Kidney tubule cell (primary cell): ENCODE measurements at regions not wholly inside any gene's neighbourhood (a gene's known extent, or its start where the extent isn't known, plus 50 kb on each side); places are given as distances from the start of the nearest gene placed in this dataset.

Source experiments
- DNase-seq: peaks from one replicate; pipeline ENCODE4 v3.0.0-alpha.2; 2018; ENCODE audit warnings: low spot score

GRCh38 chr20:60857708-60858107 is 394.4 kb upstream of the CDH4 start:
- peak; percentile 67 for DNase-seq

- no peak for DNase-seq
Measured at GRCh38 chr20:60862601-60863000, 389.5 kb upstream of the CDH4 start.

- DNase-seq, result no peak
Measured at GRCh38 chr20:60863548-60863947, 388.5 kb upstream of the CDH4 start.

GRCh38 chr20:60867589-60867988 is 384.5 kb upstream of the CDH4 start:
- DNase-seq, result no peak

- no peak for DNase-seq
Measured at GRCh38 chr20:60868316-60868891, 383.7 kb upstream of the CDH4 start.

GRCh38 chr20:60869087-60869486 is 383.0 kb upstream of the CDH4 start:
- DNase-seq, result no peak

- DNase-seq, result no peak
Measured at GRCh38 chr20:60869625-60870024, 382.4 kb upstream of the CDH4 start.

GRCh38 chr20:60870040-60870439 is 382.0 kb upstream of the CDH4 start:
- DNase-seq, result no peak

- DNase-seq, result no peak
Measured at GRCh38 chr20:60872224-60872623, 379.8 kb upstream of the CDH4 start.

- no peak for DNase-seq
Measured at GRCh38 chr20:60877071-60877857, 374.8 kb upstream of the CDH4 start.

- DNase-seq, result peak; percentile 36
Measured at GRCh38 chr20:60882836-60883235, 369.2 kb upstream of the CDH4 start.

- DNase-seq, result no peak
Measured at GRCh38 chr20:60883496-60883895, 368.6 kb upstream of the CDH4 start.

GRCh38 chr20:60884277-60884676 is 367.8 kb upstream of the CDH4 start:
- DNase-seq, result no peak

- no peak for DNase-seq
Measured at GRCh38 chr20:60888771-60889170, 363.3 kb upstream of the CDH4 start.

GRCh38 chr20:60892095-60892813 is 359.8 kb upstream of the CDH4 start:
- no peak for DNase-seq

GRCh38 chr20:60894091-60894490 is 358.0 kb upstream of the CDH4 start:
- DNase-seq, result no peak

GRCh38 chr20:60895363-60896079 is 356.5 kb upstream of the CDH4 start:
- no peak for DNase-seq

GRCh38 chr20:60897976-60898375 is 354.1 kb upstream of the CDH4 start:
- no peak for DNase-seq

- no peak for DNase-seq
Measured at GRCh38 chr20:60899320-60899719, 352.7 kb upstream of the CDH4 start.

GRCh38 chr20:60900618-60901017 is 351.4 kb upstream of the CDH4 start:
- DNase-seq, result no peak

- DNase-seq, result no peak
Measured at GRCh38 chr20:60901831-60902230, 350.2 kb upstream of the CDH4 start.

- DNase-seq, result no peak
Measured at GRCh38 chr20:60903325-60903971, 348.6 kb upstream of the CDH4 start.
